GM21737 (cell line): ENCODE measurements at regions not wholly inside any gene's neighbourhood (a gene's known extent, or its start where the extent isn't known, plus 50 kb on each side); places are given as distances from the start of the nearest gene placed in this dataset.
"Not testable (repeated sequence)": the region's sequence is repeated elsewhere in the genome, so short reads cannot be mapped to it uniquely, and the experiment has no call there.

Experiments
- ATAC-seq: cut with Tn5 transposase; IDR thresholded peaks from one replicate; pipeline ENCODE4 v1.9.1; 2021; ENCODE audit warnings: mild to moderate bottlenecking, moderate library complexity; ENCODE audit not compliant: unreplicated experiment

DNA sequence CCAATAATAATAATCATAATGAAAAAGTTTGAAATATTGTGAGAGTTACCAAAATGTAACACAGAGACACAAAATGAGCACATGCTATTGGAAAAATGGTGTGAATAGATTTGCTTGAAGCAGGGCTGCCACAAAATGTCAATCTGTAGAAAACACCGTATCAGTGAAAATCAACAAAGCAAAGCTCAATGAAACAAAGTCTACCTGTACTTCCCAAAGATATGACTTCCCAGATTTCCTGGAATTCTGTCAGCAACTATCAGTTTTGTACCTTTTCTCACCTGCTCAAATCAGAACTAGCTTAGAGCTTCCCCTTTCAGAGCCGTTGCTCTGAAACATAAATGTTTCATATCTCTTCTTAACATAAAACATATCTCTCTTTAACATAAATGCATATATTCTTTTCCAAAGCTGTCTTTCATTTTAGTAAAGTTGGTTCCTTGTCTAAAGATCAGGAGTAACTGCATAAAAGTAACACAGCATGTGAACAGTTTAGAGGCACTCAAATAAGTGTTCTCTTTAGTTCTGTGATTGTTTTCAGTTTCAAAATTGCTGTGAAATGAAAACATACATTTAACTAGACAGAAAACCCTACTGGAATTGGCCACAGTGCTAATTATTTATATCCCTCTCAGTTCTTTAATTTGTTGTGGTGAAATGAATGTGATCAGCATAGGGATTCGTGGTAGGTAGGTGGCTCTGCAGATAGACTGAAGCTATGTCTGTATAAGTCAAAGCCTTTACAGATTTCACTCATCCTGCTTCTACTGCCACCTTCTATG lies 262.5 kb downstream of the KCNJ3 start:
- no peak for ATAC-seq

- ATAC-seq = no peak
These were observed 254.0 kb downstream of the KCNJ3 start for GRCh38 chr2:154952346-154952980.

DNA sequence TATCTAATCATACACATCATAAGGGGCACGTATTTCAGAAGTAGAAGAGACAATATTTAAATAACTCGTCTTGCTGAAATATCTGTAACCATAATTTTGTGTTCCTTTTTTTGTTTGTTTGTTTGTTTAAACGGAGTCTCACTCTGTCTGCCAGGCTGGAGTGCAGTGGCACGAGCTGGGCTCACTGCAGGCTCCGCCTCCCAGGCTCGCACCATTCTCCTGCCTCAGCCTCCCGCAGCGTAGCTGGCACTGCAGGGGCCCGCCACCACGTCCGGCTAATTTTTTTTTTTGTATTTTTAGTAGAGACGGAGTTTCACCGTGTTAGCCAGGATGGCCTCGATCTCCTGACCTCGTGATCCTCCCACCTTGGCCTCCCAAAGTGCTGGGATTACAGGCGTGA lies 248.9 kb downstream of the KCNJ3 start:
- ATAC-seq = not testable (repeated sequence)

DNA sequence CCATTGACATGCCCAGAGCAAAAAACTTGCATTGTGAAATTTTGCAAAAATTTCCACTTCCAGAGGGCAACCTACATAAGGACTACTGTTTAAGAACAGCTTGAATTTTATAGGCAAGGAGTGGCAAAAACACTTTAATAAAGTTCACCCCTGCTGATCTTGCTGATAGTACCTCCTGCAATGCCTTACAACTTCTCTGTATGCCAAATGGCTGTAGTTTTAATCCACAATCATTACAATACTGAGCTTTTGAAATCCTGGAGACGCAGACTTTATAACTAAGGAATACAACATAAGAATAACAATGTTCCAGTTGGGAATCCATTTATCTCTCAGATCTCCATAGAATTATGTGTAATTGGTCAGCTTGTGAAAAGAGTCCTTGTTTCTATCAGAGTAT lies 247.5 kb downstream of the KCNJ3 start:
- ATAC-seq = no peak

GRCh38 chr2:154941379-154941778 lies 242.9 kb downstream of the KCNJ3 start:
- ATAC-seq = no peak

GRCh38 chr2:154934213-154934612 lies 235.7 kb downstream of the KCNJ3 start:
- ATAC-seq = no peak

DNA sequence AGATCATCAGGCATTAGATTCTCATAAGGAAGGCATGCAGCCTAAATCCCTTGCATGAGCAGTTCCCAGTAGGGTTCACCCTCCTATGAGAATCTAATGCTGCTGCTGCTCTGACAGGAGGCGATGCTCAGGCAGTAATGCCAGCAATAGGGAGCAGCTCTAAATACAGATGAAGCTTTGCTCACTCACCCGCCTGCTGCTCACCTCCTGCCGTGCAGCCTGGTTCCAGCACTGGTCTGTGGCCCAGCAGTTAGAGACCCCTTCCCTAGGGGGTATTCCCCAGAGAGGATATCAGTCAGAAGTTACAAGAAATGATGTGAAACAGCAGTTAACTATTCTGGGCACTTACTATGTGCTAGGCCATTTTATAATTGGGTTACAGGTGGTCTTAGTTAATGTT lies 226.0 kb downstream of the KCNJ3 start:
- ATAC-seq = no peak

- ATAC-seq = no peak
These were observed 216.1 kb downstream of the KCNJ3 start for GRCh38 chr2:154914561-154914960.

- ATAC-seq = no peak
These were observed 213.7 kb downstream of the KCNJ3 start for GRCh38 chr2:154912215-154912614.

DNA sequence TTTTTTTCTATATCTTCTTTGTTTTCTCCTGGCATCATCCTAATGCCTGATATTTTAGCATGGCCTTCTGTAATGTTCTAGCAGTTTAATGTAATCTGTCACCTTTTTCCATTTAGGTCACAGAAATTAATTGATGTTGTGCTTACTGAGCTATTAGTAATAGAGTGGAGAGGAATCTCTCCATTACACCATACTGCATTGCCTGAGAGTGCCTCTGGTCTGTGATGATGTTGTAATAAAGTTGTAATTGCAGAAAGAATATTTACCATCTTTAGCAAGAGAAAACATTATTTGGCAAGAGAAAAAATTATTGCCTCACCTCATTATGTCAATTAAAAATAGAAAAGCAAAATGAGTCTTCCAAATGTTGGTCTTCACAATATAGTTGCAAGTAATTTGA lies 213.2 kb downstream of the KCNJ3 start:
- ATAC-seq = no peak

DNA sequence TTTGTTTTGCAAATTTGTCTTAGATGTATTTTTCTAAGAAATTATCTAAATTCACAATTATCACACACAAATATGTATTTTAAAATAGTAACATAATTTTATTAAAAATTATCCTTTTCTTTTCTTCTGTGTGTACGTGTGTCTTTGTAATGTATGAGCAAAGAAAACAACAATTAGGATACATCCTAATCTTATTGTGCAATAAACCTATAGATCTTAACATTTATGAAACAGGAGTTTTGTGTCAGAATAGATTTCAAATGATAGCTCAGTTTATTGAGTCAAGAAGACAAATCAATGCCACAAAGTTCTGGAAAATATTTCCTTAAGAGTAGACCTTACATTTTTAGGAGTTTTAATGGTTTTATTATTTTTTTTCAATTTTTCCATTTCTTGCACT lies 212.2 kb downstream of the KCNJ3 start:
- no peak for ATAC-seq

DNA sequence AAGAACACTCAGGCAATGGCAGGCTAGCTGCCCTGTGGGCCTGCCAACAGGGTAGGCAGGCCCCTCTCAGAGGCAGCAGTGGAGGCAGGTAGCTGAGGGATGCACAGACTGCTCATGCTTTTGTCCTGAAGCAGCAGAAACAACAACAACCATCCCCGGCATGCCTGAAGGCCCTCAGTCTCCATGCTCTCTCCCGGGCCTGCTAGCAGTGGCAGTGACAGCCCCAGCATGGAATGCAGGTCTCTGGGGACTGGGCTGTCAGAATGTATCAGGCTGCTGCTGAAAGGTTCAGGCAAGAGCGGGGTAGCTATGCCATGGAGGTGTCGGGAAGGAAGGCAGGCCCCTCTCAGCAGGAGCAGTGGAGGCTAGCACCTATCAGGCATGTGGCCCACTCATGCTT lies 209.8 kb downstream of the KCNJ3 start:
- ATAC-seq = no peak
